Lung microvascular endothelial cell (primary cell): ENCODE measurements at regions not wholly inside any gene's neighbourhood (a gene's known extent, or its start where the extent isn't known, plus 50 kb on each side); places are given as distances from the start of the nearest gene placed in this dataset.

Experiments
- DNase-seq, 2 donors: peaks; one replicate each; pipeline versions ENCODE4 v3.0.0 to v3.0.0-alpha.2; 2010; ENCODE audit warnings: low read depth in 2 of 2

GRCh38 chrX:109927663-109928273 is 75.1 kb upstream of the TMEM164 start:
- no peak for DNase-seq

GRCh38 chrX:109928596-109929335 is 74.1 kb upstream of the TMEM164 start:
- DNase-seq: no peak

GRCh38 chrX:109931677-109932076 is 71.2 kb upstream of the TMEM164 start:
- no peak for DNase-seq

- no peak for DNase-seq
Measured at GRCh38 chrX:109934434-109934833, 68.5 kb upstream of the TMEM164 start.

- peak in 1 of 2 donors; percentile 14 for DNase-seq
Measured at GRCh38 chrX:109934935-109935334, 68.0 kb upstream of the TMEM164 start.

GRCh38 chrX:109936114-109936513 is 66.8 kb upstream of the TMEM164 start:
- DNase-seq: peak in 1 of 2 donors; percentile 51

- DNase-seq: peak in 1 of 2 donors; percentile 20
Measured at GRCh38 chrX:109936598-109936997, 66.3 kb upstream of the TMEM164 start.

- DNase-seq: no peak
Measured at GRCh38 chrX:109939498-109939897, 63.4 kb upstream of the TMEM164 start.

GRCh38 chrX:109940411-109940810 is 62.5 kb upstream of the TMEM164 start:
- no peak for DNase-seq

- no peak for DNase-seq
Measured at GRCh38 chrX:109943092-109943739, 59.7 kb upstream of the TMEM164 start.

GRCh38 chrX:109943740-109944092 is 59.2 kb upstream of the TMEM164 start:
- DNase-seq: no peak

GRCh38 chrX:109952050-109952449 is 50.9 kb upstream of the TMEM164 start:
- no peak for DNase-seq

GRCh38 chrX:109952985-109953905 is 49.7 kb upstream of the TMEM164 start:
- peak; percentile 69 to 82 for DNase-seq
